HEK293T (cell line): ENCODE measurements at regions not wholly inside any gene's neighbourhood (a gene's known extent, or its start where the extent isn't known, plus 50 kb on each side); places are given as distances from the start of the nearest gene placed in this dataset.

Experiments
- ELF4 ChIP-seq: fragments of 450-650 bp; IDR thresholded peaks from 2 replicates; pipeline ENCODE4 v1.6.1; 2017; ENCODE audit warnings: antibody characterized with exemption
- FOXA1 ChIP-seq: fragments of 450-650 bp; IDR thresholded peaks from 2 replicates; pipeline ENCODE4 v1.6.1; 2016; ENCODE audit warnings: mild to moderate bottlenecking
- FOXM1 ChIP-seq: fragments of 450-650 bp; IDR thresholded peaks from 2 replicates; pipeline ENCODE4 v1.6.1; 2017; ENCODE audit warnings: mild to moderate bottlenecking, borderline replicate concordance
- L3MBTL2 ChIP-seq: fragments of 450-650 bp; conservative IDR thresholded peaks from 2 replicates; pipeline ENCODE4 v1.6.1; 2016; ENCODE audit warnings: mild to moderate bottlenecking
- SUZ12 ChIP-seq: fragments of 450-650 bp; IDR thresholded peaks from 2 replicates; pipeline ENCODE4 v1.6.1; 2016; ENCODE audit warnings: mild to moderate bottlenecking
- TARDBP ChIP-seq: fragments of 450-650 bp; IDR thresholded peaks from 2 replicates; pipeline ENCODE4 v1.6.1; 2016
- TF ChIP-seq, protein P1 (sequence below): fragments of 450-650 bp; IDR thresholded peaks from 2 replicates; pipeline ENCODE4 v1.6.1; 2016

DNA sequence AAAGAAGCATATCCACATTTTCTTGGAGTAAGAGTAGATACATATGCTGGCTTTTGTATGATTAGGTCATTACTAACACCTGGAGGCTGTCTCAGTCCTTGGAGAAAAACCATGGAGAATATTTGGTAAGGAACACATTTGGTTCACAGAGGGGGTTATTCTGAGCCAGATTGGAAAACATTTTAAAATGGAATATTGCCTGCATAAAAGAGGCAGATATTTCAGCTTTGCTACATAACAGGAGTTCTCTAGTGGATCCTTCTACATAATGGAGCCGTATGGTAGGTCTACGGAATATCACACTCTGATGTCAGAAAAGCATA, 415.1 kb downstream of the ADGRL2 start:
- TF ChIP-seq ELF4 (no peak), FOXA1 (no peak), SUZ12 (no peak), L3MBTL2 (no peak), FOXM1 (no peak), TARDBP (no peak)
- TF ChIP-seq, protein P1, sequence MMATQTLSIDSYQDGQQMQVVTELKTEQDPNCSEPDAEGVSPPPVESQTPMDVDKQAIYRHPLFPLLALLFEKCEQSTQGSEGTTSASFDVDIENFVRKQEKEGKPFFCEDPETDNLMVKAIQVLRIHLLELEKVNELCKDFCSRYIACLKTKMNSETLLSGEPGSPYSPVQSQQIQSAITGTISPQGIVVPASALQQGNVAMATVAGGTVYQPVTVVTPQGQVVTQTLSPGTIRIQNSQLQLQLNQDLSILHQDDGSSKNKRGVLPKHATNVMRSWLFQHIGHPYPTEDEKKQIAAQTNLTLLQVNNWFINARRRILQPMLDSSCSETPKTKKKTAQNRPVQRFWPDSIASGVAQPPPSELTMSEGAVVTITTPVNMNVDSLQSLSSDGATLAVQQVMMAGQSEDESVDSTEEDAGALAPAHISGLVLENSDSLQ = no peak
